ENCODE measurements at regions not wholly inside any gene's neighbourhood (a gene's known extent, or its start where the extent isn't known, plus 50 kb on each side); places are given as distances from the start of the nearest gene placed in this dataset.
"Not testable (repeated sequence)": the region's sequence is repeated elsewhere in the genome, so short reads cannot be mapped to it uniquely, and the experiment has no call there.

DNA sequence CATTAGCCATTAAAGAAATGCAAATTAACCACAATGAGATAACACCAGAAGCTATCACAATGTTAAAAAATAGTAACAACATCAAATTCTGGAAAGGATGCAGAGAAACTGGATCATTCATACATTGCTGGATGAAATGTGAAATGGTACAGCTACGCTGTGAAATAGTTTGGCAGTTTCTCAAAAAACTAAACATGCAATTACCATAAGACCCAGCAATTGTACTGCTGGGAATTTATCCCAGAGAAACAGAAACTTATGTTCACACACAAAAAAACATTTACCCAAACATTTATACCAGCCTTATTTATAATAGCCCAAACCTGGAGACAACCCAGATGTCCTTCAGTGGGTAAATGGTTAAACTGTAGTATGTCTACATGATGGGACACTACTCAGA, 592.9 kb downstream of the ZNF608 start:
- no peak for DNase-seq

DNA sequence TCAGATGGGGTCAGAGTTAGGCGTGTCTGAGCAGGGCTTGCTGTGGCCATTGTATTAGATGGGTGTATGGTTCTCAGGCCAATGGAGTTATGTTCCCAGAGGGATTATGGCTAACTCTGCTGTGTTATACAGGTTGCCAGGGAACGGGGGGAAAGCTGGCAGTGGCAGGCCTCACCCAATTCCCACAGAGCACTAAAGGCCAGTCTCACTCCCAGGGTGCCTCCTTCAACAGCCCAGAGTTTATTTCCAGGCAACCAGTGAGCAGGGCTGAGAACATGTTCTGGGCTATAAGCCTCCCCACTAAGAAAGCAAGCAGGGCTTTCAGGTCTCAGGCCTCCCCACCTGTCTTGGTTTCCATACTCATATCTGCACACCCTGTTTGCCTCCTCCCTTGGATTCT, 597.9 kb downstream of the ZNF608 start:
- DNase-seq: no peak

- DNase-seq: no peak
These were observed 606.4 kb downstream of the ZNF608 start for GRCh38 chr5:124140060-124140459.

DNA sequence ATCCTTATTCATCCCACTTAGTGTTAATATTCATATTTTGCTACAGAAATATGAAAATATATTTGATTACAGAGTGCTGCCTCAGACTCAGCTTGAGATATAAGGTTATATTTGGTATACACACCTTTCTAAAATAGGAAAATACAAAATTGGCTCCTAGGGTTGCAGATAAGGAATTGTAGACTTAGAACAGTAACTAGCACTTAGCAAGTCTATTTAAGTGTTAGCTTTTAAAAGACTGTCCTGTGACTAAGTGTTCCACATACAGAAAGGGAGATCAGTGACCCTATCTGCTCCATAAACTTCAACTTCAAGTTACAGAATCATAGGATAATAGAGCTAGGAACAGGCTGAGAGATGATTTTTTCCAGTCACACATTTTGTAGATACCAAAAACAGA, 607.0 kb downstream of the ZNF608 start:
- no peak for DNase-seq

GRCh38 chr5:124136609-124137008, 609.8 kb downstream of the ZNF608 start:
- DNase-seq: no peak

DNA sequence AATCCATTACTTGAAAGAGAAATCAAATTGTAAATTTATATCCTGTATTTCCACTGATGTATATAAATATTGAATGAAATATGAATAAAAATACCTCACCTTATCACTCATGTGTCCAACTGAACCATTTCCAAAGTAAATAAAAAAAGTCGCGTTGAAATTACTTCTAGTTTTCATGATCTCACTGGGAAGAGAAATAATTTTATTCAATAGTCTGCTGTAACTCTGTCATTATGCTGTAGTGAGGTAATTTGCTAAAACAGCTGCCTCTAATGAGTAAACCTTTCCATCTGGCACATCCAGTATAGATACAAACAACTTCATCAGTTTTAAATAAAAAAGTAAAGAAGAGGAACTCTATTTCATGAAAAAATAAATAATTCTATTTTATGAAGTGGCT, 611.5 kb downstream of the ZNF608 start:
- no peak for DNase-seq

DNA sequence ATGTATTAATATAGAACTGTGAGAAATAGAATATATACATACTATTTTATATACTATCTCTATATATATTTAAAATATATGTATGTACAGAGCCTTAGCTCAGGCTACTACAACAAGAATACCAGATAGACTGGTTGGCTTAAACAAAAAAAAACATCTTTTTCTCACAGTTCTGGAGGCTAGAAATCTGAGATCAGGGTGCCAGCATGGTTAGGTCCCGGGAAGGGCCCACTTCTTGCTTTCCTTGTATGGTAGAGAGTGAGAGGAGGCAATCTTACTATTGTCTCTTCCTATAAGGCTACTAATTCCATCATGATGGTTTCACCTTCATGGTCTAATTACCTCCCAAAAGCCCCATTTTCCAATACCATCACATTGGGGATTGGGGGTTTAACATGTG, 613.0 kb downstream of the ZNF608 start:
- DNase-seq: no peak

GRCh38 chr5:124132843-124133242, 613.6 kb downstream of the ZNF608 start:
- no peak for DNase-seq

- no peak for DNase-seq
These were observed 615.0 kb downstream of the ZNF608 start for GRCh38 chr5:124131466-124131865.

GRCh38 chr5:124130816-124131215, 615.6 kb downstream of the ZNF608 start:
- no peak for DNase-seq

DNA sequence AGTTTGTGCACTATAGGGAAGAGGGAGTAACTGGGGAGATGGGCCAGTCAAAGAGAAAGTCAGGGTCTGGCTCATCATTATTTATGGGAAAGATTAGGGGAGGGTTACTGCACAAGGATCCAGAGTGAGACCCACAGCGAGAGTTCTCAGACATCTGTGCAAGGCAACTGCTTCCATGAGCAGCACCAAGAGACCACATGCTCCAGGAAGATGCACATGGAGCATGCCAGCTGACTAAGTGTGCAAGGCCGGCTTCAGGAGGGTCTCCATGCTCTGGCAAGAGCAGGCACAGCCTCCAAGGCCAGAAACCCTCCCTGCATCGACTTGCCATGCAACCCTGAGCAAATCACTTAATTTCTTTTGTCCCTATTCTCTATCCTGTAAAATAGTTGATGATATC, 616.9 kb downstream of the CSNK1G3 start:
- no peak for DNase-seq

GRCh38 chr5:124126504-124127217, 614.7 kb downstream of the CSNK1G3 start:
- no peak for DNase-seq

DNA sequence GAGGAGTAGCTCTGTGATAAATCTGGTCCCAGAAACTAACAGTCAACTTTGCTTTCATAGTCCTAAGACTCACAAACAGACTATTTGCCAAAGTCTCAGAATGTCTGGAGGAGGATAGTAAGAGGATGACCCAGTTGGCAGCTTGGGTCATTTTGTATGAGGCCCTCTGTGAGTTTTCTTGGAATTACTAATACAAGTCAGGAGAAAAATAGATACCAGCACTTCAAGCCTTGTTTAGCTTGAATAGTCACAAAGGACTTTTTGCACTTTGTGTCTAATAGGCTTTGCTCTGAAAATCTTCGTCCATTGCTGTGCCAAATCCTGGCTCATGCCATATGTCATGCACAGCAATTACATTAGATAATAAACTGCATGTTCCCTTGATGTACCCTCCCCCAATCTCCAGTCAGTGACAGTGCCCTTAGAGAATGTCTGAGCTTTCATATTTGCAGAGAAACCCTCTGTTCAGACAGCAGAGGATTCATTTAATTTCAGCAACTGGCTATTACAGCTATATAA, 612.8 kb downstream of the CSNK1G3 start:
- no peak for DNase-seq

GRCh38 chr5:124121198-124121597, 609.2 kb downstream of the CSNK1G3 start:
- no peak for DNase-seq

- no peak for DNase-seq
These were observed 602.9 kb downstream of the CSNK1G3 start for GRCh38 chr5:124114911-124115310.

DNA sequence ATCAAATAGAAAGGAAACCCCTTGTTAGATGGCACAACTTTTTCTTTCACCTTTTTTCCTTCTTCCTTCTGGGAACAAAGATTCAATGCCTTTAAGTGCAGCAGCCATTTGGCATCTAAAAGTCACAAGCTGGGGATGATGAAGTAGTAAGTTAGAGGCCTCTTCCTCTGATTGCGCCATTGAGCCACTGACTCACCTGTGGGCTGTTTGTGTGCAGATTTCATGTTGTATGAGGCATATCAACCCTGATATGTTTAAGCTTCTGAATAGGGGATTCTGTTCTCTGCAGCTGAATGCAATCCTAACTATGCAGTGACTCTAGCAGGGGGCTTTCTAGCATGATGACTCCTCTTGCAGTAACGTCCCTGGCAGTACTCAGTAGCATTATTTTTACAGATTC, 599.9 kb downstream of the CSNK1G3 start:
- no peak for DNase-seq

DNA sequence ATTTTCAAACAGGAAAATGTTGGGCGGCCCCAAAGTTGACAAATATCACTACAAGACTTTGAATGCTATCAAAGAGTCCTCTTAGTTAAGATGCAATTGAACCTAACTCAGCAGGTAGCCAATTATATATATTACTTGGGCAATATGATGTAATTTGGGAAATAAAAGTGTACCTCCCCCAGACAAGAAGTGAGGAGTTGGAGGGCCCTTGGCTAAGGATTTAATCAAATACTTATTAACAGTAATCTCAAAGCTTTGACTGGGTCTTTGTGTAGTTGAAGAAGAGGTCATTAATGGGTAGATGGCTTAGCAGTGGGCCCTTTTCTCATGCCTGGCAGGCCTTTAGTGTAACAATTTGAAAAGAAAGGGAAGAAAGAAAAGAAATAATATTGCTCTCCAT, 599.0 kb downstream of the CSNK1G3 start:
- no peak for DNase-seq

DNA sequence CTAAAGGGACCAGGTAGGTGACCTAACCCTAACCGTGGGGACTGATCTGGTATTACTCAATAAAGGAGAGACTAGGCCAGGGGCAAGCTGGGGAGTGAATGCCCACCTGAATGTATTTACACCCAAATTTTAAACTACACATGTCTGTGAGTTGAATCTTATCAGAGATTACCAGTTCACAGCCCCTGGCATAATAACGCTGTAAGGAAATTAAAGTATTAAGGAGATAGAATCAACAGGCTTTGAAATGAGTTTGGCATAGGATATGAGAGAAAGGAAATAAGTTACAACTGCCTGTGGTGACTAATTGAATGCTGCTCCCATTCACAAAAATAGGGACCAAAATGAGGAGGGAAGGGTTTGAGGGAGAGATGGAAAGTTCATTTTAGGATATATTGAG, 593.3 kb downstream of the CSNK1G3 start:
- no peak for DNase-seq

- DNase-seq: no peak
These were observed 592.8 kb downstream of the CSNK1G3 start for GRCh38 chr5:124104821-124105220.

DNA sequence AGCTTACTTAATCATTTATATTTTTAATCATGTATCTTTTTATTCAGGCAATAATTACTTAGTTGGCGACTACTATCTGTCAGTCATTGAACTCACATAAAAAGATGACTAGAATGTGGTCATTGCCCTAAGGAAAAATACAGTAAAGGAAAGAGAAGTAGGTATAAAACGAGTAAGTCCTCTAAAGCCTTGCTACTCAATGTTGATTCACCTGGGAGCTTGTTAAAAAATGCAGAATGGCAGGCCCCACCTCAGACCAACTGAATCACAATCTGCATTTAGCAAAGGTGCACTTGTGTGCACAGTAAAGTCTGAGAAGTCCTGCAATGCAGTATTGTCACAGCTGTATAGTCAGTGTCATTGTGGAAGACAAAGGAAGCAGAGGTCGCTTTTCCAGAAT, 592.4 kb downstream of the CSNK1G3 start:
- no peak for DNase-seq

DNA sequence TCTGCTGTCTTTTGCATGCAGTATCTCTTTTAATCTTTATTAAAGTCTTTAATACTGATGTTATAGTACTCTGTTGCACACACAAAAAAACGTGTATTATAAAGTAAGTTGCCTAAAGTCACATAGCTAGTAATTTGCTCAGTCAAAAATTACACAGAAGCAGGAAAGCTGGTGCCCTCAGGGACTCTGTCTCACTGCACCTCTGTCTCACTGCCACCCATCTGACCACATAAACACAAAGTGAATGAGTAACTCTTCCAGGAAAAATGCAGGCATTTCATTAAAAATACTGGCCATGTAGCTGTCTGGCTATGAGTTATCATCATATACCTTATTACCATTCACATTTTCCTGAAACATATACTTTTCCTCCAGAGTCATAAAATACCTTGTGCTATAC, 591.7 kb downstream of the CSNK1G3 start:
- no peak for DNase-seq

GRCh38 chr5:124103056-124103455, 591.1 kb downstream of the CSNK1G3 start:
- DNase-seq: not testable (repeated sequence)

DNA sequence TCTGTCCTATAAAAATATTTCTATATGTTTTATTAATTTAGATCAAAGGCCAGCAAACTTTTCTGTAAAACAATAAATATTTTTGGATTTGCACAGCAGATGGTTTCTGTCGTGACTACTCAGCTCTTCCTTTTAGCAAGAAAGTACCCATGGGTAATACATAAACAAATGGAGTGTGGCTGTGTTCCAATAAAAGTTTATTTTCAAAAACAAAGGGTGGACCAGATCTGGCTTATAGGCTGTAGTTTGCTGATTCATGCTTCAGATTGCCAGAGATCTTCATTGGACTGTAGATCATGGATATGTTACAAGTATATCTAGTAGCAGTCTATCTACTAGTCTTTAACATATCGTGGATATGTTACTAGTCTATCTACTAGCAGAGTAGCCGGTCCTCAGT, 590.5 kb downstream of the CSNK1G3 start:
- no peak for DNase-seq

- DNase-seq: no peak
These were observed 581.7 kb downstream of the CSNK1G3 start for GRCh38 chr5:124093658-124094057.

GRCh38 chr5:124090115-124090514, 578.1 kb downstream of the CSNK1G3 start:
- DNase-seq: no peak
